ENCODE measurements at regions not wholly inside any gene's neighbourhood (a gene's known extent, or its start where the extent isn't known, plus 50 kb on each side); places are given as distances from the start of the nearest gene placed in this dataset.

DNA sequence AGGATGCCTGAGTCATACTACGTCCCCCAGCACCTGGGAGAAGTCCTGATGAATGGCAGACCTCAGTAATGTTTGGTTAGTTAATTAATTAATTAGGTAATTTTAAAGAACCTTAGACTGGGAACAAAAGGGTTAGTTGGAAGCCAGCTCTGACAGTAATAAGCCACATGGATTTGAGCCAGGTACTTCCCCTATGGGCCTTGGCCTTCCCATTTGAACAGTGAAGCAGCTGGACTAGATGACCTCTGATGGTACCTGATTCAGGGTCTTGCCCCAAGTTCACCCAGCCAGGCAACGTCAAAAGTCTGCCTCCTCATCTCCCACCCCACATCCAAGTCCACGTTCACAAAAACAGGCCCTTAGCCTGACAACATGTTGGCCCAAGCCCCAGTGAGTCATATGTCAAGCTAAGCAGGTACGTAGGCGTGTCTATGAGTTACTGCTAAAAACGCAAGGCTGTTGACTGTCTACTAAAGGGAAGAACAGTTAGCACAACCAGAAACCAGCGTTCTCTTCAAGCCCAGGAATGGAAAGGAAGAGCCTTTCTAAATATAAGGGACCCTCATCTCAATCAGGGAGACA, 303.2 kb downstream of the ACTL7B start:
- TF ChIP-seq, protein P1, sequence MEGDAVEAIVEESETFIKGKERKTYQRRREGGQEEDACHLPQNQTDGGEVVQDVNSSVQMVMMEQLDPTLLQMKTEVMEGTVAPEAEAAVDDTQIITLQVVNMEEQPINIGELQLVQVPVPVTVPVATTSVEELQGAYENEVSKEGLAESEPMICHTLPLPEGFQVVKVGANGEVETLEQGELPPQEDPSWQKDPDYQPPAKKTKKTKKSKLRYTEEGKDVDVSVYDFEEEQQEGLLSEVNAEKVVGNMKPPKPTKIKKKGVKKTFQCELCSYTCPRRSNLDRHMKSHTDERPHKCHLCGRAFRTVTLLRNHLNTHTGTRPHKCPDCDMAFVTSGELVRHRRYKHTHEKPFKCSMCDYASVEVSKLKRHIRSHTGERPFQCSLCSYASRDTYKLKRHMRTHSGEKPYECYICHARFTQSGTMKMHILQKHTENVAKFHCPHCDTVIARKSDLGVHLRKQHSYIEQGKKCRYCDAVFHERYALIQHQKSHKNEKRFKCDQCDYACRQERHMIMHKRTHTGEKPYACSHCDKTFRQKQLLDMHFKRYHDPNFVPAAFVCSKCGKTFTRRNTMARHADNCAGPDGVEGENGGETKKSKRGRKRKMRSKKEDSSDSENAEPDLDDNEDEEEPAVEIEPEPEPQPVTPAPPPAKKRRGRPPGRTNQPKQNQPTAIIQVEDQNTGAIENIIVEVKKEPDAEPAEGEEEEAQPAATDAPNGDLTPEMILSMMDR (IDR thresholded peaks at IDR 0.05; ENCODE audit: low read depth, low read length), result no peak
- TF ChIP-seq EZH2phosphoT487 (IDR thresholded peaks at IDR 0.05; ENCODE audit: low read depth), result no peak
